WTC11 (cell line): ENCODE measurements at regions not wholly inside any gene's neighbourhood (a gene's known extent, or its start where the extent isn't known, plus 50 kb on each side); places are given as distances from the start of the nearest gene placed in this dataset.

Source experiments
- ATAC-seq: fragments of 200-7000 bp; cut with Tn5 transposase; 2 replicates; pipeline ENCODE4 v1.10.0; 2021; ENCODE audit warnings: mild to moderate bottlenecking, moderate library complexity
- CTCF ChIA-PET: fragments of 300-600 bp; sonication (Branson Sonifier 250); formaldehyde crosslinking; loops from one replicate; lab custom pipeline; 2021; ENCODE audit warnings: antibody characterized with exemption; lab: Charles Lee
- POLR2A ChIA-PET: fragments of 350-600 bp; sonication (Branson Sonifier 250); formaldehyde crosslinking; loops from one replicate; lab custom pipeline; 2021; ENCODE audit warnings: antibody characterized with exemption; lab: Charles Lee
- DNase-seq: peaks from one replicate; pipeline ENCODE4 v3.0.0; 2021; ENCODE audit warnings: low spot score
- H3K27ac Mint-ChIP-seq: 2 replicates; pipeline ENCODE4 v1.8.0; 2021; ENCODE audit warnings: mixed read lengths
- H3K27me3 Mint-ChIP-seq: 2 replicates; pipeline ENCODE4 v1.8.0; 2021; ENCODE audit warnings: low read depth, mild to moderate bottlenecking, moderate library complexity, mixed read lengths
- H3K36me3 Mint-ChIP-seq: 2 replicates; pipeline ENCODE4 v1.8.0; 2021; ENCODE audit warnings: mixed read lengths
- H3K4me1 Mint-ChIP-seq: 2 replicates; pipeline ENCODE4 v1.8.0; 2022; ENCODE audit warnings: mixed read lengths
- H3K4me3 Mint-ChIP-seq: 2 replicates; pipeline ENCODE4 v1.8.0; 2021; ENCODE audit warnings: mild to moderate bottlenecking, moderate library complexity, mixed read lengths
- H3K9me3 Mint-ChIP-seq: 2 replicates; pipeline ENCODE4 v1.8.0; 2021; ENCODE audit warnings: mixed read lengths
- ARID4B ChIP-seq: sonication (generic); formaldehyde crosslinking; IDR thresholded peaks from 2 replicates; pipeline ENCODE4 v1.8.0; 2023; ENCODE audit warnings: missing genetic modification reagents, mild to moderate bottlenecking, borderline replicate concordance
- ATF6 ChIP-seq: sonication (generic); formaldehyde crosslinking; IDR thresholded peaks from 2 replicates; pipeline ENCODE4 v1.8.1; 2023; ENCODE audit warnings: mild to moderate bottlenecking, missing genetic modification reagents
- CBFB ChIP-seq: sonication (generic); formaldehyde crosslinking; IDR thresholded peaks from 2 replicates; pipeline ENCODE4 v1.8.1; 2022; ENCODE audit warnings: mild to moderate bottlenecking, low read depth, missing genetic modification reagents
- EMX1 ChIP-seq: fragments of 250-450 bp; sonication (Bioruptor Pico); IDR thresholded peaks from 2 replicates; pipeline ENCODE4 v1.8.0; 2021; ENCODE audit warnings: mild to moderate bottlenecking
- FOXJ3 ChIP-seq: sonication (generic); formaldehyde crosslinking; IDR thresholded peaks from 2 replicates; pipeline ENCODE4 v1.9.0; 2021; ENCODE audit warnings: missing genetic modification reagents, mild to moderate bottlenecking, borderline replicate concordance
- GTF2I ChIP-seq: fragments of 250-450 bp; sonication (Bioruptor Pico); conservative IDR thresholded peaks from 2 replicates; pipeline ENCODE4 v1.4.0; 2021; ENCODE audit warnings: mild to moderate bottlenecking
- IRF1 ChIP-seq: sonication (generic); formaldehyde crosslinking; IDR thresholded peaks from 2 replicates; pipeline ENCODE4 v1.8.0; 2023; ENCODE audit warnings: missing genetic modification reagents
- MAX ChIP-seq: sonication (generic); formaldehyde crosslinking; IDR thresholded peaks from 2 replicates; pipeline ENCODE4 v1.8.0; 2022; ENCODE audit warnings: mild to moderate bottlenecking, missing genetic modification reagents
- NR3C1 ChIP-seq: sonication (generic); formaldehyde crosslinking; conservative IDR thresholded peaks from 2 replicates; pipeline ENCODE4 v1.8.1; 2023; ENCODE audit warnings: low read depth, mild to moderate bottlenecking, missing genetic modification reagents
- PRDM15 ChIP-seq: sonication (generic); formaldehyde crosslinking; IDR thresholded peaks from 2 replicates; pipeline ENCODE4 v1.8.0; 2022; ENCODE audit warnings: missing genetic modification reagents
- PRRX2 ChIP-seq: fragments of 250-450 bp; sonication (Bioruptor Pico); IDR thresholded peaks from 2 replicates; pipeline ENCODE4 v1.8.0; 2021; ENCODE audit warnings: mild to moderate bottlenecking
- SOX15 ChIP-seq: fragments of 250-450 bp; sonication (Bioruptor Pico); IDR thresholded peaks from 2 replicates; pipeline ENCODE4 v1.9.0; 2021; ENCODE audit warnings: mild to moderate bottlenecking
- USF2 ChIP-seq: sonication (generic); formaldehyde crosslinking; IDR thresholded peaks from 2 replicates; pipeline ENCODE4 v1.8.1; 2023; ENCODE audit warnings: mild to moderate bottlenecking, missing genetic modification reagents, moderate library complexity
- ZBTB43 ChIP-seq: sonication (generic); formaldehyde crosslinking; IDR thresholded peaks from 2 replicates; pipeline ENCODE4 v1.8.1; 2023; ENCODE audit warnings: mild to moderate bottlenecking, missing genetic modification reagents
- ZMAT4 ChIP-seq: fragments of 250-450 bp; sonication (Bioruptor Pico); IDR thresholded peaks from 2 replicates; pipeline ENCODE4 v1.9.0; 2021; ENCODE audit warnings: mild to moderate bottlenecking
- ZNF263 ChIP-seq: sonication (generic); formaldehyde crosslinking; IDR thresholded peaks from 2 replicates; pipeline ENCODE4 v1.8.1; 2022; ENCODE audit warnings: low read depth, mild to moderate bottlenecking, moderate library complexity, missing genetic modification reagents
- ZSCAN18 ChIP-seq: fragments of 250-450 bp; sonication (Bioruptor Pico); IDR thresholded peaks from 2 replicates; pipeline ENCODE4 v2.1.2; 2022; ENCODE audit warnings: mild to moderate bottlenecking, moderate library complexity

GRCh38 chr1:30286988-30287839 is 436.2 kb downstream of the MATN1 start:
- no peaks in the 10 kb centered on the region for H3K9me3 Mint-ChIP-seq
- no peaks in the 10 kb centered on the region for H3K36me3 Mint-ChIP-seq
- CTCF ChIA-PET, result interaction anchor here (1.0 to 1.5 kb wide), 2 partner anchors 93 to 420 kb away, joined by 3 read pairs; no protein-coding TSS in a partner anchor
- H3K27ac Mint-ChIP-seq, result no peak overlapping the region
- no peaks in the 10 kb centered on the region for H3K4me1 Mint-ChIP-seq
- no peak for DNase-seq
- TF ChIP-seq MAX (no peak), CBFB (CRISPR knock-in tag) (no peak), GTF2I (CRISPR knock-in tag) (no peak), ZMAT4 (CRISPR knock-in tag) (no peak), ZSCAN18 (no peak)
- TF ChIP-seq, all 79 proteins: peak for 0
- POLR2A ChIA-PET, result no interaction called here
- ATAC-seq, result no peak
- Mint-ChIP-seq H3K27me3 (no peaks in the 10 kb centered on the region), H3K4me3 (no peak overlapping the region)

GRCh38 chr1:30286241-30286987 is 437.0 kb downstream of the MATN1 start:
- Mint-ChIP-seq H3K9me3 (no peaks in the 10 kb centered on the region), H3K4me3 (no peak overlapping the region), H3K4me1 (no peaks in the 10 kb centered on the region), H3K27ac (no peak overlapping the region), H3K27me3 (no peaks in the 10 kb centered on the region), H3K36me3 (no peaks in the 10 kb centered on the region)
- ChIA-PET CTCF (interaction anchor here (1.0 kb wide), 1 partner anchor 94 kb away, joined by 3 read pairs; no protein-coding TSS in a partner anchor), POLR2A (no interaction called here)
- ATAC-seq, result no peak; the same call in 1 of the 2 replicates
- no peak for DNase-seq
- TF ChIP-seq USF2 (CRISPR knock-in tag), result no peak
- no peak for TF ChIP-seq PRRX2 (CRISPR knock-in tag)
- TF ChIP-seq PRDM15 (CRISPR knock-in tag), result no peak
- TF ChIP-seq IRF1 (CRISPR knock-in tag), result no peak
- no peak for TF ChIP-seq SOX15 (CRISPR knock-in tag)
- TF ChIP-seq ZNF263 (CRISPR knock-in tag), result no peak
- TF ChIP-seq EMX1 (CRISPR knock-in tag), result no peak
- TF ChIP-seq NR3C1 (CRISPR knock-in tag), result no peak
- no peak for TF ChIP-seq FOXJ3 (CRISPR knock-in tag)
- TF ChIP-seq ARID4B (CRISPR knock-in tag), result no peak
- TF ChIP-seq ATF6 (CRISPR knock-in tag), result no peak
- no peak for TF ChIP-seq ZBTB43 (CRISPR knock-in tag)
